ENCODE measurements at regions not wholly inside any gene's neighbourhood (a gene's known extent, or its start where the extent isn't known, plus 50 kb on each side); places are given as distances from the start of the nearest gene placed in this dataset.
A peak's percentile ranks its signal among the peaks of the same experiment; 100 is the strongest.

DNA sequence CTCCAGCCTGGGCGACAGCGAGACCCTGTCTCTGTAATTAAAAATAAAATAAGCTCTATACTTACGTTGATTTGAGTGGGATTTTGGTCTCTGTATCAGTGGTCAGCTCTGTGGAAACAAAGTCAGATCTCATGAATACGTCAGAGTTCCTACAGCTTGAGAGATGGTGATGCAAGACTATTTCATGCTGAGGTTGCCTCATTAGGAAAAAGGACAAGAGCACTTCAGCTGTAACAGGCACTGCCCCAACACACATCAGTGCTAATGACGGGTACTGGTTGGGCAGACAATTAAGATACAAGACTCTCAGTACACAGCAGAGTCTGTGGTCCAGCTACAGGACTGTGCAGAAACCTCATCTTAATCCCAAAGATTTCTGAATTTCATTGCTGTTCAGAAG is 246.4 kb upstream of the AMIGO2 start:
- Histone ChIP-seq H3K36me3 (ENCODE audit: insufficient read depth, low read length) (no peaks in the 10 kb centered on the region), H3K27ac (ENCODE audit: low read depth, low read length) (no peak overlapping the region), H3K4me1 (ENCODE audit: insufficient read depth, low read length) (peaks cover 15% of the 10 kb centered on the region), H3K9me3 (ENCODE audit: control insufficient read depth in 1 of 2, low read length in 2 of 2) (no peaks in the 10 kb centered on the region), H3K4me3 (ENCODE audit: low read length in 2 of 2) (no peak overlapping the region), H3K27me3 (ENCODE audit: insufficient read depth, low read length) (no peaks in the 10 kb centered on the region)
- intact Hi-C loops (cut with micrococcal nuclease) = no loop called here
- Mint-ChIP-seq H3K36me3 (no peaks in the 10 kb centered on the region), H3K4me1 (peaks cover 12 to 22% (median 20%) of the 10 kb centered on the region in 4 donors), H3K27ac (no peak overlapping the region), H3K9me3 (peaks cover 0 to 2% (median 0%) of the 10 kb centered on the region in 8 donors), H3K27me3 (no peaks in the 10 kb centered on the region), H3K4me3 (no peak overlapping the region)
- ChIA-PET CTCF (ENCODE audit: partially characterized antibody) (interaction anchor here (0.7 kb wide), 1 partner anchor 41 kb away, joined by 3 read pairs; no protein-coding TSS in a partner anchor), POLR2A (ENCODE audit: partially characterized antibody) (interaction anchor here (1.3 kb wide), 1 partner anchor 21 kb away, joined by 4 read pairs; no protein-coding TSS in a partner anchor)
- no peak for DNase-seq

DNA sequence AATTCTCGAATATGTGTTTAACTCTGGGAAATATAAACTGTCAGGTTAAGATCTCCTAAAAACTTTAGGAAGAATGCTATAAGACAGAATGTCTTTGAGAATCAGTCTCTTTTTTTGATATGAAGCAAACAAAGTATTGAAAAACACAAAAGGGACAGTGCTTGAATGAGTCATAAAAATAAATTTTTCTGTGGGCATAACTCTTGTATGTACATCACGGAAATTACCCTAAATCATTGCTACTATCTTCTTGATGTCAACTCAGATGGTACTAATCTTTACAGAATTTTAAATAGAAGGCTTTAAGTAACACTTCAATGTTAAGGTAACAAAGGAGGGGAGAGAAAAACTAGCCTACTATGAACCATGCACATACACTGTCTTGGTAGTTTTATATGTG is 244.0 kb upstream of the AMIGO2 start:
- Mint-ChIP-seq H3K27me3 (no peaks in the 10 kb centered on the region), H3K4me1 (peaks cover 9 to 23% (median 19%) of the 10 kb centered on the region in 4 donors), H3K4me3 (no peak overlapping the region), H3K9me3 (peaks cover 0 to 2% (median 0%) of the 10 kb centered on the region in 8 donors), H3K27ac (no peak overlapping the region), H3K36me3 (no peaks in the 10 kb centered on the region)
- Histone ChIP-seq H3K4me1 (ENCODE audit: insufficient read depth, low read length) (peaks cover 18% of the 10 kb centered on the region), H3K36me3 (ENCODE audit: insufficient read depth, low read length) (no peaks in the 10 kb centered on the region), H3K9me3 (ENCODE audit: control insufficient read depth in 1 of 2, low read length in 2 of 2) (no peaks in the 10 kb centered on the region), H3K4me3 (ENCODE audit: low read length in 2 of 2) (no peak overlapping the region), H3K27me3 (ENCODE audit: insufficient read depth, low read length) (no peaks in the 10 kb centered on the region), H3K27ac (ENCODE audit: low read depth, low read length) (no peak overlapping the region)
- ChIA-PET POLR2A (ENCODE audit: partially characterized antibody) (interaction anchor here (1.6 kb wide), 1 partner anchor 30 kb away, joined by 3 read pairs; no protein-coding TSS in a partner anchor), CTCF (ENCODE audit: partially characterized antibody) (interaction anchor here (1.3 to 1.5 kb wide), 2 partner anchors 74 to 291 kb away, joined by 3 to 7 read pairs; no protein-coding TSS in a partner anchor)
- no peak for DNase-seq
- intact Hi-C loops (cut with micrococcal nuclease) = no loop called here

DNA sequence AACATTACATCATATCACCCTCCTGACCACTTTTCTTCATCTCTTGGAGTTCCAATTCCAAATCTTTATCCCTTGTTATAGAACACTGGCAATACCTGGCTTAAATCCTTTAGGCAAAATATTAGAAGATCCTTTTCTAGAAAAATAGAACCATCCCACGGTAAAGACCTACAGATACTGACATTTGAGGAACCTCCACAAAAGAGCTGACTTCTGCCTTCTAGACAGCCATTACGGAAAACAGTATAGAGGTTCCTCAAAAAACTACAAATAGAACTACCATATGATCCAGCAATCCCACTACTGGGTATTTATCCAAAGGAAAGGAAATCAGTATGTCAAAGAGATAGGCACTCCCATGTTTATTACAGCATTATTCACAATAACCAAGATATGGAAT is 241.7 kb upstream of the AMIGO2 start:
- intact Hi-C loops (cut with micrococcal nuclease) = no loop called here
- Histone ChIP-seq H3K36me3 (ENCODE audit: insufficient read depth, low read length) (no peaks in the 10 kb centered on the region), H3K27me3 (ENCODE audit: insufficient read depth, low read length) (no peaks in the 10 kb centered on the region), H3K27ac (ENCODE audit: low read depth, low read length) (no peak overlapping the region), H3K4me3 (ENCODE audit: low read length in 2 of 2) (no peak overlapping the region), H3K4me1 (ENCODE audit: insufficient read depth, low read length) (peaks cover 29% of the 10 kb centered on the region), H3K9me3 (ENCODE audit: control insufficient read depth in 1 of 2, low read length in 2 of 2) (no peaks in the 10 kb centered on the region)
- Mint-ChIP-seq H3K4me3 (no peak overlapping the region), H3K27me3 (no peaks in the 10 kb centered on the region), H3K9me3 (no peaks in the 10 kb centered on the region), H3K27ac (peak overlapping the region in 1 of 7 donors; percentile 62), H3K36me3 (no peaks in the 10 kb centered on the region), H3K4me1 (peaks cover 13 to 29% (median 21%) of the 10 kb centered on the region in 4 donors)
- DNase-seq = no peak
- ChIA-PET CTCF (ENCODE audit: partially characterized antibody) (interaction anchor here (0.8 to 1.5 kb wide), 5 partner anchors 66 to 250 kb away, joined by 3 to 8 read pairs (median 3); no protein-coding TSS in a partner anchor), POLR2A (ENCODE audit: partially characterized antibody) (interaction anchor here (1.1 to 2.3 kb wide), 2 partner anchors 14 to 243 kb away, joined by 5 to 9 read pairs; no protein-coding TSS in a partner anchor)

DNA sequence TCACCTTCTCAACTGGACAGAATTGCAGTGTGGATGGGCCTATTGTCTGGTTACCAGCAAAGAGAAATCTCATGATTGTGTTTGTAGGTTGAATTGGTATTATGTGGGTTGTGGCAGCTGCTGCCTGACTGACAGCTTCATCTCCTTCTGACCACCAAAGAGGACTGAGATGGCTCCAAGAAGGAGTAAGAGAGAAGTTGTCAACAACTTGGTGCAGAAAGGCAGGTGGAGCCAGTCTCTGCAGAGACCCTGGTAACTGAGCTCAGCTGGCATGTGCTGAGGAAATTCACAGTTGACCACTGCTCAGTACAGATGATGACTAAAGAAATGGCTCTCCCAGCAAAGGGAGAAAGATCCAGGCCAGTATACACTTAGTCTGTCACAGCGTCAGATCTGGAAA is 240.0 kb upstream of the AMIGO2 start:
- CTCF ChIA-PET (ENCODE audit: partially characterized antibody) = interaction anchor here (1.2 to 2.5 kb wide), 2 partner anchors 13 to 78 kb away, joined by 4 to 7 read pairs; no protein-coding TSS in a partner anchor
- Mint-ChIP-seq H3K4me3 (no peak overlapping the region), H3K27me3 (no peaks in the 10 kb centered on the region), H3K27ac (peak overlapping the region in 3 of 7 donors; percentile 2 to 41 (median 25)), H3K36me3 (no peaks in the 10 kb centered on the region), H3K9me3 (no peaks in the 10 kb centered on the region), H3K4me1 (peaks cover 15 to 36% (median 22%) of the 10 kb centered on the region in 4 donors)
- no peaks in the 10 kb centered on the region for H3K27me3 ChIP-seq (ENCODE audit: insufficient read depth, low read length)
- no peaks in the 10 kb centered on the region for H3K36me3 ChIP-seq (ENCODE audit: insufficient read depth, low read length)
- intact Hi-C loops (cut with micrococcal nuclease) = no loop called here
- H3K9me3 ChIP-seq (ENCODE audit: control insufficient read depth in 1 of 2, low read length in 2 of 2) = no peaks in the 10 kb centered on the region
- POLR2A ChIA-PET (ENCODE audit: partially characterized antibody) = interaction anchor here (0.6 to 1.6 kb wide), 4 partner anchors 9 to 125 kb away, joined by 3 to 5 read pairs (median 4); no protein-coding TSS in a partner anchor
- no peak for DNase-seq
- H3K27ac ChIP-seq (ENCODE audit: low read depth, low read length) = no peak overlapping the region
- peaks cover 30% of the 10 kb centered on the region for H3K4me1 ChIP-seq (ENCODE audit: insufficient read depth, low read length)
- no peak overlapping the region for H3K4me3 ChIP-seq (ENCODE audit: low read length in 2 of 2)

DNA sequence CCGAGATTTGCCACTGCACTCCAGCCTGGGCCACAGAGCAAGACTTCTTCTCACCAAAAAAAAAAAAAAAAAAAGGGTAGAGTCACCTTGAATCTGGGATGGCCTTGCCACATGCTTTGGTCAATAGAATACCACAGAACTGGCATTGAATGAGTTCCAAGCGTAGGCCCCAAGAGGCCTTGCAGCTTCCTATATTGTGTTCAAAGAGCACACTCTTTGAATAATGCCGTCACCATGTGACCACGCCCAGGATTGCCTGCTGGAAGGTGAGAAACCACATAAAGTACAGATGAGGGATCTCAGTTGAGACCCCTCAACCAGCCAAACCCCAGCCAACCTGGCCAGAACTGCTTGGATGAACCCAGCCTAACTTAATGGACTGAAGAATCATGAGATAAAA is 239.2 kb upstream of the AMIGO2 start:
- Histone ChIP-seq H3K9me3 (ENCODE audit: control insufficient read depth in 1 of 2, low read length in 2 of 2) (no peaks in the 10 kb centered on the region), H3K36me3 (ENCODE audit: insufficient read depth, low read length) (no peaks in the 10 kb centered on the region), H3K27ac (ENCODE audit: low read depth, low read length) (no peak overlapping the region), H3K27me3 (ENCODE audit: insufficient read depth, low read length) (no peaks in the 10 kb centered on the region), H3K4me3 (ENCODE audit: low read length in 2 of 2) (no peak overlapping the region), H3K4me1 (ENCODE audit: insufficient read depth, low read length) (peaks cover 30% of the 10 kb centered on the region)
- H3K4me3 Mint-ChIP-seq = peak overlapping the region in 1 of 8 donors; percentile 13
- H3K9me3 Mint-ChIP-seq = no peaks in the 10 kb centered on the region
- POLR2A ChIA-PET (ENCODE audit: partially characterized antibody) = interaction anchor here (0.6 to 1.4 kb wide), 4 partner anchors 20 to 241 kb away, joined by 3 to 5 read pairs (median 4); no protein-coding TSS in a partner anchor
- H3K36me3 Mint-ChIP-seq = no peaks in the 10 kb centered on the region
- H3K4me1 Mint-ChIP-seq = peaks cover 17 to 44% (median 24%) of the 10 kb centered on the region in 4 donors
- no peak for DNase-seq
- peak overlapping the region in 3 of 7 donors; percentile 6 to 57 (median 13) for H3K27ac Mint-ChIP-seq
- no peaks in the 10 kb centered on the region for H3K27me3 Mint-ChIP-seq
- intact Hi-C loops (cut with micrococcal nuclease) = no loop called here
- CTCF ChIA-PET (ENCODE audit: partially characterized antibody) = interaction anchor here (0.7 to 2.5 kb wide), 3 partner anchors 12 to 79 kb away, joined by 3 to 7 read pairs (median 4); no protein-coding TSS in a partner anchor

DNA sequence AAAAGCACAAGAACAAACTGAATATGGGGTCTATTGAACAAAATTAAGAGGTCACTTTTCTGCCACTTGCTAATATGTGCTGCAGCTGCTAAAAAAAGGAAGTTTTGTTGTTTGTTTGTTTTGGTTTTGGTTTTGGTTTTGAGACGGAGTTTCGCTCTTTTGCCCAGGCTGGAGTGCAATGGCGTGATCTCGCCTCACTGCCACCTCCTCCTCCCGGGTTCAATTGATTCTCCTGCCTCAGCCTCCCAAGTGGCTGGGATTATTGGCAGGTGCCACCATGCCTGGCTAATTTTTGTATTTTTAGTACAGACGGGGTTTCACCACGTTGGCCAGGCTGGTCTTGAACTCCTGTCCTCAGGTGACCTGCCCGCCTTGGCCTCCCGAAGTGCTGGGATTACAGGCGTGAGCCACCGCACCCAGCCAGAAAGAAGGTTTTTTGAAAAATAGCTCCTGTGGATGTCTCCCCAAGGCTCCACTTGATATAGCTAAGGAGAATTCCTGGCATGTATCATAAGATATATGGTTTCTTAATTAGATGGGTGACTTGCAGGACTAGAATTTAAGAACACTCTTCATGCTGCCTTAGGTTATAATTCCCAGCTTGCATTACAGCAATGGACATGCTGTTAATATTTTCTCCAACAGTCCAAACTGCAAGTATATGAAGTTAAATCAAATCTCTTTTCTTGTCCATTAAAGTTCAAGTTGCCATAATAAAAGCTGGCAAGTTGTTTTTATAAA is 237.6 kb upstream of the AMIGO2 start:
- Mint-ChIP-seq H3K4me3 (peak overlapping the region; percentile 67 to 84 (median 78)), H3K9me3 (no peaks in the 10 kb centered on the region), H3K36me3 (no peaks in the 10 kb centered on the region), H3K4me1 (peaks cover 19 to 49% (median 30%) of the 10 kb centered on the region in 4 donors), H3K27me3 (no peaks in the 10 kb centered on the region), H3K27ac (peak overlapping the region in 6 of 7 donors; percentile 30 to 91 (median 83))
- DNase-seq = peak in 4 of 5 donors; percentile 20 to 38 (median 28)
- Histone ChIP-seq H3K36me3 (ENCODE audit: insufficient read depth, low read length) (no peaks in the 10 kb centered on the region), H3K4me1 (ENCODE audit: insufficient read depth, low read length) (peaks cover 38% of the 10 kb centered on the region), H3K27ac (ENCODE audit: low read depth, low read length) (no peak overlapping the region), H3K9me3 (ENCODE audit: control insufficient read depth in 1 of 2, low read length in 2 of 2) (no peaks in the 10 kb centered on the region), H3K27me3 (ENCODE audit: insufficient read depth, low read length) (no peaks in the 10 kb centered on the region), H3K4me3 (ENCODE audit: low read length in 2 of 2) (peak overlapping the region in 1 of 2 donors; percentile 29)
- POLR2A ChIA-PET (ENCODE audit: partially characterized antibody) = interaction anchor here (0.9 to 1.4 kb wide), 6 partner anchors 11 to 238 kb away, joined by 3 to 5 read pairs (median 4); partner anchors contain the start of genes AMIGO2 and PCED1B
- CTCF ChIA-PET (ENCODE audit: partially characterized antibody) = interaction anchor here (0.8 to 2.5 kb wide), 8 partner anchors 10 to 249 kb away, joined by 3 to 9 read pairs (median 3); no protein-coding TSS in a partner anchor
- intact Hi-C loops (cut with micrococcal nuclease) = no loop called here

DNA sequence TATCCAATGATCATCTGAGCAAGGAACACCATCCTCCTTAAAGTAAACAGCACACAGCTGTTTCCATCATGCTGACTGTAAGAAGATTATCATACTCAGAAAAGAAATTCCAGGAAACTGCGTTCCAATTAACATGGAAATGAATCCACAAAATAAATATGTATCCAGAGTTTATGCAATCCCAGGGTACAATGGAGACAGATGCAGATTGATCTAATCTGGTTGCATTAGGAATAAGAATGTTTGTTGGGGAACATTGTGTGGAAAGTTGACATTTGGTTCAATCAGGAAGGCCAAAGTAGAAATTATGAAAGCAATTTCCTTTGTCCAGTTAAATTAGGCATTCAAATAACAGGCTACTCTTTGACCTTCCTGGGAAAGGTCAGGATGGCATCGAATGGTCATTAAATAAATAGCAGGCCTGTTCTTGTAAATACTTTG is 236.9 kb upstream of the AMIGO2 start:
- POLR2A ChIA-PET (ENCODE audit: partially characterized antibody) = interaction anchor here (0.9 to 1.4 kb wide), 3 partner anchors 81 to 237 kb away, joined by 3 to 5 read pairs (median 4); partner anchors contain the start of genes AMIGO2 and PCED1B
- Mint-ChIP-seq H3K36me3 (no peaks in the 10 kb centered on the region), H3K4me1 (peaks cover 19 to 49% (median 29%) of the 10 kb centered on the region in 4 donors), H3K27me3 (no peaks in the 10 kb centered on the region), H3K27ac (peak overlapping the region in 6 of 7 donors; percentile 18 to 91 (median 76)), H3K4me3 (peak overlapping the region in 7 of 8 donors; percentile 67 to 84 (median 80)), H3K9me3 (peaks cover 0 to under 1% (median 0%) of the 10 kb centered on the region in 8 donors)
- H3K4me1 ChIP-seq (ENCODE audit: insufficient read depth, low read length) = peaks cover 38% of the 10 kb centered on the region
- no peaks in the 10 kb centered on the region for H3K27me3 ChIP-seq (ENCODE audit: insufficient read depth, low read length)
- no peaks in the 10 kb centered on the region for H3K36me3 ChIP-seq (ENCODE audit: insufficient read depth, low read length)
- H3K9me3 ChIP-seq (ENCODE audit: control insufficient read depth in 1 of 2, low read length in 2 of 2) = no peaks in the 10 kb centered on the region
- H3K4me3 ChIP-seq (ENCODE audit: low read length in 2 of 2) = no peak overlapping the region
- DNase-seq = no peak
- CTCF ChIA-PET (ENCODE audit: partially characterized antibody) = no interaction called here
- intact Hi-C loops (cut with micrococcal nuclease) = no loop called here
- no peak overlapping the region for H3K27ac ChIP-seq (ENCODE audit: low read depth, low read length)

All from CD4-positive, alpha-beta memory T cell (primary cell).